IPS-NIHi7 (cell line): ENCODE measurements at regions not wholly inside any gene's neighbourhood (a gene's known extent, or its start where the extent isn't known, plus 50 kb on each side); places are given as distances from the start of the nearest gene placed in this dataset.
"Not testable (repeated sequence)": the region's sequence is repeated elsewhere in the genome, so short reads cannot be mapped to it uniquely, and the experiment has no call there.

Source experiments
- DNase-seq: peaks from one replicate; pipeline ENCODE4 v3.0.0; 2012; ENCODE audit warnings: mixed read lengths; ENCODE audit errors: extremely low spot score

- DNase-seq = no peak
Measured at GRCh38 chr4:18180892-18181291, 159.3 kb upstream of the LCORL start.

GRCh38 chr4:18180122-18180521 is 158.6 kb upstream of the LCORL start:
- no peak for DNase-seq

GRCh38 chr4:18171896-18172295 is 150.3 kb upstream of the LCORL start:
- DNase-seq = no peak

- no peak for DNase-seq
Measured at GRCh38 chr4:18167831-18168230, 146.3 kb upstream of the LCORL start.

GRCh38 chr4:18166925-18167324 is 145.4 kb upstream of the LCORL start:
- no peak for DNase-seq

- DNase-seq = no peak
Measured at GRCh38 chr4:18162453-18162852, 140.9 kb upstream of the LCORL start.

GRCh38 chr4:18159117-18159912 is 137.8 kb upstream of the LCORL start:
- DNase-seq = not testable (repeated sequence)

GRCh38 chr4:18155067-18156041 is 133.8 kb upstream of the LCORL start:
- DNase-seq = no peak

- no peak for DNase-seq
Measured at GRCh38 chr4:18138076-18138665, 116.6 kb upstream of the LCORL start.

GRCh38 chr4:18134111-18134510 is 112.6 kb upstream of the LCORL start:
- no peak for DNase-seq

GRCh38 chr4:18130256-18130655 is 108.7 kb upstream of the LCORL start:
- no peak for DNase-seq

- DNase-seq = no peak
Measured at GRCh38 chr4:18128241-18128640, 106.7 kb upstream of the LCORL start.

GRCh38 chr4:18127030-18127429 is 105.5 kb upstream of the LCORL start:
- no peak for DNase-seq

GRCh38 chr4:18113710-18114331 is 92.3 kb upstream of the LCORL start:
- DNase-seq = no peak

GRCh38 chr4:18111081-18111480 is 89.5 kb upstream of the LCORL start:
- DNase-seq = no peak

- no peak for DNase-seq
Measured at GRCh38 chr4:18110099-18110498, 88.5 kb upstream of the LCORL start.

- DNase-seq = no peak
Measured at GRCh38 chr4:18109676-18110075, 88.1 kb upstream of the LCORL start.

GRCh38 chr4:18107848-18108528 is 86.4 kb upstream of the LCORL start:
- not testable (repeated sequence) for DNase-seq

- DNase-seq = no peak
Measured at GRCh38 chr4:18106620-18107019, 85.1 kb upstream of the LCORL start.

- DNase-seq = no peak
Measured at GRCh38 chr4:18105030-18106011, 83.8 kb upstream of the LCORL start.
